Fibroblast of mammary gland (primary cell): ENCODE measurements at regions not wholly inside any gene's neighbourhood (a gene's known extent, or its start where the extent isn't known, plus 50 kb on each side); places are given as distances from the start of the nearest gene placed in this dataset.

Experiments used
- DNase-seq: peaks from one replicate; pipeline ENCODE4 v3.0.0-alpha.2; 2010; ENCODE audit warnings: low read depth
- H3K4me3 ChIP-seq: 2 replicates; pipeline ENCODE4 v1.5.1; 2011; ENCODE audit warnings: low read depth, mild to moderate bottlenecking, low read length, moderate library complexity; ENCODE audit not compliant: control insufficient read depth
- CTCF ChIP-seq: conservative IDR thresholded peaks from 2 replicates; pipeline ENCODE4 v1.5.1; 2011; ENCODE audit warnings: low read depth, low read length, inconsistent platforms; ENCODE audit not compliant: control insufficient read depth, insufficient read depth

- no peak for DNase-seq
These were observed 109.5 kb downstream of the BTG1 start for GRCh38 chr12:92036061-92036620.

GRCh38 chr12:92035477-92035876 lies 110.2 kb downstream of the BTG1 start:
- no peak for TF ChIP-seq CTCF
- DNase-seq = no peak
- no peak overlapping the region for H3K4me3 ChIP-seq

More at GRCh38 chr12:92036061-92036620, 109.5 kb downstream of the BTG1 start:
- H3K4me3 ChIP-seq = no peak overlapping the region
- no peak for TF ChIP-seq CTCF

- H3K4me3 ChIP-seq = no peak overlapping the region
- DNase-seq = peak; percentile 95
- no peak for TF ChIP-seq CTCF
These were observed 110.7 kb downstream of the BTG1 start for GRCh38 chr12:92034858-92035401.

- no peak overlapping the region for H3K4me3 ChIP-seq
- TF ChIP-seq CTCF = no peak
- DNase-seq = no peak
These were observed 111.6 kb downstream of the BTG1 start for GRCh38 chr12:92034083-92034482.

GRCh38 chr12:92032965-92033364 lies 112.7 kb downstream of the BTG1 start:
- TF ChIP-seq CTCF = no peak
- DNase-seq = no peak
- H3K4me3 ChIP-seq = no peak overlapping the region

GRCh38 chr12:92032101-92032500 lies 113.5 kb downstream of the BTG1 start:
- no peak for TF ChIP-seq CTCF
- no peak for DNase-seq
- H3K4me3 ChIP-seq = no peak overlapping the region
